ENCODE measurements at regions not wholly inside any gene's neighbourhood (a gene's known extent, or its start where the extent isn't known, plus 50 kb on each side); places are given as distances from the start of the nearest gene placed in this dataset.

GRCh38 chr2:168300460-168300859 lies 53.1 kb upstream of the STK39 start:
- Histone ChIP-seq H3K36me3 (ENCODE audit: control insufficient read depth, insufficient read depth, low read length) (no peaks in the 10 kb centered on the region), H4K20me1 (replicated peaks; ENCODE audit: control insufficient read depth, insufficient read depth, low read length) (no peaks in the 10 kb centered on the region), H3K9me1 (ENCODE audit: control insufficient read depth, insufficient read depth, low read length) (no peaks in the 10 kb centered on the region), H3K27me3 (ENCODE audit: control insufficient read depth in 2 of 2, insufficient read depth in 2 of 2, low read length in 2 of 2) (no peaks in the 10 kb centered on the region; a peak in 1 of 5 replicates), H3K4me1 (replicated peaks in 1 of 2; ENCODE audit: control insufficient read depth in 2 of 2, insufficient read depth in 2 of 2, low read length in 2 of 2) (no peaks in the 10 kb centered on the region), H3K4me3 (no peak overlapping the region), H3K4me2 (ENCODE audit: insufficient read depth, low read length) (no peak overlapping the region), H3K9ac (ENCODE audit: insufficient read depth in 1 of 2, low read depth in 2 of 2, low read length in 2 of 2) (no peak overlapping the region), H2AFZ (ENCODE audit: low read depth, low read length) (no peak overlapping the region), H3K79me2 (ENCODE audit: control insufficient read depth, insufficient read depth, low read length) (no peaks in the 10 kb centered on the region), H3K9me3 (replicated peaks; ENCODE audit: control insufficient read depth, insufficient read depth, low read depth, low read length) (no peaks in the 10 kb centered on the region), H3K27ac (ENCODE audit: extremely low read depth, low read depth, low read length) (no peak overlapping the region)
- in situ Hi-C loops (cut with MboI) (no loop called here), intact Hi-C loops (cut with micrococcal nuclease) (no loop called here)
- CTCF ChIA-PET (ENCODE audit: low intra/inter-chr PET ratio), result no interaction called here
- WGBS (ENCODE audit: insufficient coverage, low coverage, missing lambda C conversion rate), result 4% methylated on average over 2 of the region's 2 CpGs
- FAIRE-seq (no peak), ATAC-seq (no peak), DNase-seq (ENCODE audit: extremely low read depth in 1 of 4, low spot score in 3 of 4) (no peak)
- POLR2A ChIA-PET, result no interaction called here
- TF ChIP-seq TAL1 (IDR thresholded peaks at IDR 0.05) (no peak), ZNF75A (CRISPR knock-in tag; IDR thresholded peaks at IDR 0.05) (no peak), SMAD3 (CRISPR knock-in tag; conservative IDR thresholded peaks at IDR 0.05) (no peak), FUS (optimal IDR thresholded peaks at IDR 0.05; ENCODE audit: low read depth, low read length) (no peak), ZNF282 (CRISPR knock-in tag; IDR thresholded peaks at IDR 0.05) (no peak)
- TF ChIP-seq, protein P1, sequence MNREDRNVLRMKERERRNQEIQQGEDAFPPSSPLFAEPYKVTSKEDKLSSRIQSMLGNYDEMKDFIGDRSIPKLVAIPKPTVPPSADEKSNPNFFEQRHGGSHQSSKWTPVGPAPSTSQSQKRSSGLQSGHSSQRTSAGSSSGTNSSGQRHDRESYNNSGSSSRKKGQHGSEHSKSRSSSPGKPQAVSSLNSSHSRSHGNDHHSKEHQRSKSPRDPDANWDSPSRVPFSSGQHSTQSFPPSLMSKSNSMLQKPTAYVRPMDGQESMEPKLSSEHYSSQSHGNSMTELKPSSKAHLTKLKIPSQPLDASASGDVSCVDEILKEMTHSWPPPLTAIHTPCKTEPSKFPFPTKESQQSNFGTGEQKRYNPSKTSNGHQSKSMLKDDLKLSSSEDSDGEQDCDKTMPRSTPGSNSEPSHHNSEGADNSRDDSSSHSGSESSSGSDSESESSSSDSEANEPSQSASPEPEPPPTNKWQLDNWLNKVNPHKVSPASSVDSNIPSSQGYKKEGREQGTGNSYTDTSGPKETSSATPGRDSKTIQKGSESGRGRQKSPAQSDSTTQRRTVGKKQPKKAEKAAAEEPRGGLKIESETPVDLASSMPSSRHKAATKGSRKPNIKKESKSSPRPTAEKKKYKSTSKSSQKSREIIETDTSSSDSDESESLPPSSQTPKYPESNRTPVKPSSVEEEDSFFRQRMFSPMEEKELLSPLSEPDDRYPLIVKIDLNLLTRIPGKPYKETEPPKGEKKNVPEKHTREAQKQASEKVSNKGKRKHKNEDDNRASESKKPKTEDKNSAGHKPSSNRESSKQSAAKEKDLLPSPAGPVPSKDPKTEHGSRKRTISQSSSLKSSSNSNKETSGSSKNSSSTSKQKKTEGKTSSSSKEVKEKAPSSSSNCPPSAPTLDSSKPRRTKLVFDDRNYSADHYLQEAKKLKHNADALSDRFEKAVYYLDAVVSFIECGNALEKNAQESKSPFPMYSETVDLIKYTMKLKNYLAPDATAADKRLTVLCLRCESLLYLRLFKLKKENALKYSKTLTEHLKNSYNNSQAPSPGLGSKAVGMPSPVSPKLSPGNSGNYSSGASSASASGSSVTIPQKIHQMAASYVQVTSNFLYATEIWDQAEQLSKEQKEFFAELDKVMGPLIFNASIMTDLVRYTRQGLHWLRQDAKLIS (CRISPR knock-in tag; IDR thresholded peaks at IDR 0.05), result no peak
- BruUV-seq (replicated peaks), result no TSS peak

Data from K562 (cell line).